M059J (cell line): ENCODE measurements at regions not wholly inside any gene's neighbourhood (a gene's known extent, or its start where the extent isn't known, plus 50 kb on each side); places are given as distances from the start of the nearest gene placed in this dataset.
"Not testable (repeated sequence)": the region's sequence is repeated elsewhere in the genome, so short reads cannot be mapped to it uniquely, and the experiment has no call there.

Experiments used
- DNase-seq: peaks from one replicate; pipeline ENCODE4 v3.0.0-alpha.2; 2012; ENCODE audit warnings: low read depth

- peak; percentile 62 for DNase-seq
These were observed 592.5 kb upstream of the CLINT1 start for GRCh38 chr5:158451203-158451992.

GRCh38 chr5:158450751-158451171 lies 591.8 kb upstream of the CLINT1 start:
- peak; percentile 33 for DNase-seq

- not testable (repeated sequence) for DNase-seq
These were observed 587.8 kb upstream of the CLINT1 start for GRCh38 chr5:158446761-158447160.

GRCh38 chr5:158439204-158439603 lies 580.3 kb upstream of the CLINT1 start:
- DNase-seq = not testable (repeated sequence)

GRCh38 chr5:158436271-158437065 lies 577.5 kb upstream of the CLINT1 start:
- no peak for DNase-seq

GRCh38 chr5:158435161-158435616 lies 576.2 kb upstream of the CLINT1 start:
- peak; percentile 24 for DNase-seq

- DNase-seq = no peak
These were observed 575.8 kb upstream of the CLINT1 start for GRCh38 chr5:158434749-158435148.

GRCh38 chr5:158433634-158434033 lies 574.7 kb upstream of the CLINT1 start:
- no peak for DNase-seq

- DNase-seq = no peak
These were observed 572.6 kb upstream of the CLINT1 start for GRCh38 chr5:158431369-158432029.

- no peak for DNase-seq
These were observed 571.8 kb upstream of the CLINT1 start for GRCh38 chr5:158430798-158431167.

- DNase-seq = no peak
These were observed 571.3 kb upstream of the CLINT1 start for GRCh38 chr5:158430166-158430797.

GRCh38 chr5:158429564-158429963 lies 570.6 kb upstream of the CLINT1 start:
- DNase-seq = no peak

- no peak for DNase-seq
These were observed 564.8 kb upstream of the CLINT1 start for GRCh38 chr5:158423623-158424200.

GRCh38 chr5:158422653-158423515 lies 563.9 kb upstream of the CLINT1 start:
- DNase-seq = no peak

GRCh38 chr5:158421319-158421718 lies 562.4 kb upstream of the CLINT1 start:
- no peak for DNase-seq

GRCh38 chr5:158419186-158419585 lies 560.2 kb upstream of the CLINT1 start:
- DNase-seq = no peak

- peak; percentile 69 for DNase-seq
These were observed 555.8 kb upstream of the CLINT1 start for GRCh38 chr5:158414780-158415179.

GRCh38 chr5:158414333-158414762 lies 555.4 kb upstream of the CLINT1 start:
- no peak for DNase-seq

GRCh38 chr5:158413122-158413680 lies 554.3 kb upstream of the CLINT1 start:
- DNase-seq = no peak

GRCh38 chr5:158410976-158411375 lies 552.0 kb upstream of the CLINT1 start:
- no peak for DNase-seq
